DMS114 treated with DMSO at 0.1 percent for 48 hours (cell line): ENCODE measurements at regions not wholly inside any gene's neighbourhood (a gene's known extent, or its start where the extent isn't known, plus 50 kb on each side); places are given as distances from the start of the nearest gene placed in this dataset.

Source experiments
- DNase-seq: peaks from one replicate; lab custom pipeline; 2025; ENCODE audit not compliant: unreplicated experiment; lab: John Stamatoyannopoulos, UW

- DNase-seq: no peak
Observed at GRCh38 chr18:45168866-45169600, 446.2 kb upstream of the SLC14A2 start.

- DNase-seq: no peak
Observed at GRCh38 chr18:45169610-45170009, 445.7 kb upstream of the SLC14A2 start.

GRCh38 chr18:45171679-45172191 lies 443.5 kb upstream of the SLC14A2 start:
- DNase-seq: no peak

- DNase-seq: no peak
Observed at GRCh38 chr18:45173327-45173726, 441.9 kb upstream of the SLC14A2 start.

GRCh38 chr18:45173799-45174519 lies 441.3 kb upstream of the SLC14A2 start:
- no peak for DNase-seq

GRCh38 chr18:45174629-45175136 lies 440.6 kb upstream of the SLC14A2 start:
- DNase-seq: no peak

GRCh38 chr18:45175511-45175910 lies 439.8 kb upstream of the SLC14A2 start:
- no peak for DNase-seq

GRCh38 chr18:45186832-45187231 lies 428.4 kb upstream of the SLC14A2 start:
- DNase-seq: no peak

- DNase-seq: no peak
Observed at GRCh38 chr18:45191795-45192194, 423.5 kb upstream of the SLC14A2 start.

GRCh38 chr18:45197526-45197970 lies 417.7 kb upstream of the SLC14A2 start:
- no peak for DNase-seq

GRCh38 chr18:45198526-45198925 lies 416.8 kb upstream of the SLC14A2 start:
- DNase-seq: no peak

GRCh38 chr18:45201029-45201428 lies 414.2 kb upstream of the SLC14A2 start:
- DNase-seq: no peak

GRCh38 chr18:45201489-45201888 lies 413.8 kb upstream of the SLC14A2 start:
- no peak for DNase-seq

- DNase-seq: no peak
Observed at GRCh38 chr18:45202061-45202460, 413.2 kb upstream of the SLC14A2 start.

GRCh38 chr18:45203677-45204076 lies 411.6 kb upstream of the SLC14A2 start:
- DNase-seq: no peak

- no peak for DNase-seq
Observed at GRCh38 chr18:45207328-45207727, 407.9 kb upstream of the SLC14A2 start.

- no peak for DNase-seq
Observed at GRCh38 chr18:45208164-45208563, 407.1 kb upstream of the SLC14A2 start.

GRCh38 chr18:45212181-45213039 lies 402.9 kb upstream of the SLC14A2 start:
- DNase-seq: peak; percentile 7

- no peak for DNase-seq
Observed at GRCh38 chr18:45213040-45213333, 402.3 kb upstream of the SLC14A2 start.

GRCh38 chr18:45218436-45218835 lies 396.8 kb upstream of the SLC14A2 start:
- DNase-seq: no peak

- DNase-seq: no peak
Observed at GRCh38 chr18:45221363-45221762, 393.9 kb upstream of the SLC14A2 start.
